Smooth muscle cell (in vitro differentiated cells): ENCODE measurements at regions not wholly inside any gene's neighbourhood (a gene's known extent, or its start where the extent isn't known, plus 50 kb on each side); places are given as distances from the start of the nearest gene placed in this dataset.

Source experiments
- DNase-seq: peaks from one replicate; lab custom pipeline; 2025; ENCODE audit not compliant: unreplicated experiment; lab: John Stamatoyannopoulos, UW
- H2AFZ ChIP-seq: fragments of 200-600 bp; sonication (generic); 2 replicates; pipeline ENCODE4 v1.6.0; 2016; ENCODE audit warnings: antibody characterized with exemption, low read depth, mild to moderate bottlenecking
- H3F3A ChIP-seq: fragments of 200-600 bp; sonication (generic); 2 replicates; pipeline ENCODE4 v1.6.0; 2017; ENCODE audit warnings: antibody characterized with exemption, low read depth
- H3K27ac ChIP-seq: fragments of 200-600 bp; sonication (generic); 2 replicates; pipeline ENCODE4 v1.5.1; 2016; ENCODE audit warnings: low read depth, mild to moderate bottlenecking
- H3K27me3 ChIP-seq: fragments of 200-600 bp; sonication (generic); 2 replicates; pipeline ENCODE4 v1.6.1; 2016; ENCODE audit warnings: low read depth, mild to moderate bottlenecking
- H3K36me3 ChIP-seq: fragments of 200-600 bp; sonication (generic); 2 replicates; pipeline ENCODE4 v1.5.1; 2016; ENCODE audit warnings: low read depth
- H3K4me1 ChIP-seq: fragments of 200-600 bp; sonication (generic); 2 replicates; pipeline ENCODE4 v1.5.1; 2016; ENCODE audit warnings: low read depth
- H3K4me2 ChIP-seq: fragments of 200-600 bp; sonication (generic); 2 replicates; pipeline ENCODE4 v1.6.0; 2016; ENCODE audit warnings: mild to moderate bottlenecking
- H3K4me3 ChIP-seq: fragments of 200-600 bp; sonication (generic); 2 replicates; pipeline ENCODE4 v1.5.1; 2016; ENCODE audit warnings: mild to moderate bottlenecking
- H3K79me2 ChIP-seq: fragments of 200-600 bp; sonication (generic); 2 replicates; pipeline ENCODE4 v1.6.0; 2016; ENCODE audit warnings: low read depth, mild to moderate bottlenecking
- H3K9ac ChIP-seq: fragments of 200-600 bp; sonication (generic); 2 replicates; pipeline ENCODE4 v1.6.0; 2016; ENCODE audit warnings: low read depth
- H3K9me3 ChIP-seq: fragments of 200-600 bp; sonication (generic); replicated peaks from 2 replicates; pipeline ENCODE4 v1.5.1; 2016; ENCODE audit warnings: low read depth
- H4K20me1 ChIP-seq: fragments of 200-600 bp; sonication (generic); 2 replicates; pipeline ENCODE4 v1.6.0; 2016; ENCODE audit warnings: low read depth
- WGBS: methylation state at CpG from one replicate; pipeline ENCODE4 v1.1.7; 2016; ENCODE audit warnings: low lambda C conversion rate; 5-methylcytosine and 5-hydroxymethylcytosine counted together
- TF ChIP-seq, protein P1 (sequence below): fragments of 200-600 bp; sonication (generic); IDR thresholded peaks from 2 replicates; pipeline ENCODE4 v1.5.1; 2017; ENCODE audit warnings: borderline replicate concordance, mild to moderate bottlenecking, antibody characterized with exemption; ENCODE audit not compliant: insufficient read depth, poor library complexity, severe bottlenecking

DNA sequence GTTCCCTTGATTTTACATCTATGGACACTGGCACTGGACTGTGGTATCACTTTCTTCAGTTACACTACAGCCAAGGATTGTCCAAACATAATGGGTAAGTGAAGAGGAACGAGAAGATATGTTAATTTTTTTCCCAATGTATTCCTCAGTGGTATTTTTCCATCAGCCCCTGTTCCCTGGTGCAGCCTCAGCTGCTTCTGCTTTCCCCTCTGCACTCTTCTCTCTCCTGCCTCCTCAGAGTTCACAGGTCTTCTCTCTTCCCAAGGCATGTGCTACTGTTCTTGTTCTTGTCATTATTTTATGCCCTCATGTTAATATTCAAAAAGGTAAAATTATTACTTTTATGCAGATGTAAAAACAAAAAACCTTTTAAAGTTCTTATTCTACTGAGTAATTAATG is 378.0 kb upstream of the NRXN1 start:
- no peaks in the 10 kb centered on the region for H3K36me3 ChIP-seq
- peak overlapping the region; percentile 58 for H2AFZ ChIP-seq
- H3K9ac ChIP-seq: no peak overlapping the region
- TF ChIP-seq, protein P1, sequence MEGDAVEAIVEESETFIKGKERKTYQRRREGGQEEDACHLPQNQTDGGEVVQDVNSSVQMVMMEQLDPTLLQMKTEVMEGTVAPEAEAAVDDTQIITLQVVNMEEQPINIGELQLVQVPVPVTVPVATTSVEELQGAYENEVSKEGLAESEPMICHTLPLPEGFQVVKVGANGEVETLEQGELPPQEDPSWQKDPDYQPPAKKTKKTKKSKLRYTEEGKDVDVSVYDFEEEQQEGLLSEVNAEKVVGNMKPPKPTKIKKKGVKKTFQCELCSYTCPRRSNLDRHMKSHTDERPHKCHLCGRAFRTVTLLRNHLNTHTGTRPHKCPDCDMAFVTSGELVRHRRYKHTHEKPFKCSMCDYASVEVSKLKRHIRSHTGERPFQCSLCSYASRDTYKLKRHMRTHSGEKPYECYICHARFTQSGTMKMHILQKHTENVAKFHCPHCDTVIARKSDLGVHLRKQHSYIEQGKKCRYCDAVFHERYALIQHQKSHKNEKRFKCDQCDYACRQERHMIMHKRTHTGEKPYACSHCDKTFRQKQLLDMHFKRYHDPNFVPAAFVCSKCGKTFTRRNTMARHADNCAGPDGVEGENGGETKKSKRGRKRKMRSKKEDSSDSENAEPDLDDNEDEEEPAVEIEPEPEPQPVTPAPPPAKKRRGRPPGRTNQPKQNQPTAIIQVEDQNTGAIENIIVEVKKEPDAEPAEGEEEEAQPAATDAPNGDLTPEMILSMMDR: no peak
- no peak overlapping the region for H3K4me3 ChIP-seq
- 48% methylated on average over 1 of the region's 1 CpG for WGBS
- no peaks in the 10 kb centered on the region for H3K9me3 ChIP-seq
- H3K4me1 ChIP-seq: peaks cover 11% of the 10 kb centered on the region
- no peaks in the 10 kb centered on the region for H3K79me2 ChIP-seq
- no peaks in the 10 kb centered on the region for H3K27me3 ChIP-seq
- H3K27ac ChIP-seq: no peak overlapping the region
- no peak overlapping the region for H3K4me2 ChIP-seq
- no peaks in the 10 kb centered on the region for H3F3A ChIP-seq
- no peak for DNase-seq
- no peaks in the 10 kb centered on the region for H4K20me1 ChIP-seq

GRCh38 chr2:51404226-51404625 is 372.3 kb upstream of the NRXN1 start:
- no peaks in the 10 kb centered on the region for H3K4me1 ChIP-seq
- no peak overlapping the region for H3K9ac ChIP-seq
- TF ChIP-seq, protein P1: no peak
- 85% methylated on average over 3 of the region's 3 CpGs for WGBS
- no peaks in the 10 kb centered on the region for H3F3A ChIP-seq
- no peak overlapping the region for H3K4me3 ChIP-seq
- H3K36me3 ChIP-seq: no peaks in the 10 kb centered on the region
- H3K4me2 ChIP-seq: no peak overlapping the region
- H3K27me3 ChIP-seq: no peaks in the 10 kb centered on the region
- H2AFZ ChIP-seq: no peak overlapping the region
- H3K27ac ChIP-seq: no peak overlapping the region
- H4K20me1 ChIP-seq: no peaks in the 10 kb centered on the region
- no peak for DNase-seq
- no peaks in the 10 kb centered on the region for H3K79me2 ChIP-seq
- H3K9me3 ChIP-seq: no peaks in the 10 kb centered on the region

- no peaks in the 10 kb centered on the region for H3K79me2 ChIP-seq
- WGBS: 95% methylated on average over 5 of the region's 5 CpGs
- no peaks in the 10 kb centered on the region for H3K36me3 ChIP-seq
- no peak overlapping the region for H2AFZ ChIP-seq
- no peak for DNase-seq
- no peak overlapping the region for H3K4me3 ChIP-seq
- H3K4me1 ChIP-seq: no peaks in the 10 kb centered on the region
- H3K27ac ChIP-seq: no peak overlapping the region
- no peaks in the 10 kb centered on the region for H3K27me3 ChIP-seq
- no peaks in the 10 kb centered on the region for H3F3A ChIP-seq
- no peak overlapping the region for H3K9ac ChIP-seq
- H3K9me3 ChIP-seq: no peaks in the 10 kb centered on the region
- no peak overlapping the region for H3K4me2 ChIP-seq
- TF ChIP-seq, protein P1: no peak
- no peaks in the 10 kb centered on the region for H4K20me1 ChIP-seq
Observed at GRCh38 chr2:51401546-51401945, 369.6 kb upstream of the NRXN1 start.

DNA sequence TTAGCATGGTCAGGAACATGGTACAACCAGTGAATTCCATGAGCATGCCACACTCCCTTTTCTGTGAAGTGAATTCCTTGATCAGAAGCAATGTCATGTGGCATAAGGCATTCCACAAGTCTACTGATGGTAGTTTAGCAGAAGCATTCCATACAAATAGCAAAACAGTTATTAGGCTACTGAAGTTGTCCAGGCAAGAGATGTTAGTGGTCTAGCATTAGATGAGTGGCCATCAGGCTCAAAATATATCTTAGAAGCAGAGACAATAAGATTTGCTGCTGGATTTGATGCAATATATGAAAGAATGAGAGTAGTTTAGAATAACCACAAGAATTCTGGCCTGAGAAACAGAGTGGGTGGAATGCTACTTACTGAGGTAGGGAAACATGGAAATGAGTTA is 355.3 kb upstream of the NRXN1 start:
- Histone ChIP-seq H3F3A (no peaks in the 10 kb centered on the region), H3K4me2 (peak overlapping the region; percentile 7), H3K4me3 (no peak overlapping the region), H3K9me3 (no peaks in the 10 kb centered on the region), H3K79me2 (no peaks in the 10 kb centered on the region), H3K4me1 (no peaks in the 10 kb centered on the region), H2AFZ (no peak overlapping the region), H3K27me3 (no peaks in the 10 kb centered on the region), H3K36me3 (no peaks in the 10 kb centered on the region), H3K27ac (peak overlapping the region; percentile 83), H3K9ac (no peak overlapping the region), H4K20me1 (no peaks in the 10 kb centered on the region)
- TF ChIP-seq, protein P1: no peak
- no peak for DNase-seq
